Smooth muscle cell (in vitro differentiated cells): ENCODE measurements at regions not wholly inside any gene's neighbourhood (a gene's known extent, or its start where the extent isn't known, plus 50 kb on each side); places are given as distances from the start of the nearest gene placed in this dataset. TPM values are rescaled to one million over a fixed set of nuclear protein-coding genes. Genes with fewer than 3 reads are reported as not detected.
"Not testable (repeated sequence)": the region's sequence is repeated elsewhere in the genome, so short reads cannot be mapped to it uniquely, and the experiment has no call there.

ENCODE experiments used
- DNase-seq: peaks from one replicate; lab custom pipeline; 2025; ENCODE audit not compliant: unreplicated experiment; lab: John Stamatoyannopoulos, UW
- H2AFZ ChIP-seq: fragments of 200-600 bp; sonication (generic); 2 replicates; pipeline ENCODE4 v1.6.0; 2016; ENCODE audit warnings: antibody characterized with exemption, low read depth, mild to moderate bottlenecking
- H3F3A ChIP-seq: fragments of 200-600 bp; sonication (generic); 2 replicates; pipeline ENCODE4 v1.6.0; 2017; ENCODE audit warnings: antibody characterized with exemption, low read depth
- H3K27ac ChIP-seq: fragments of 200-600 bp; sonication (generic); 2 replicates; pipeline ENCODE4 v1.5.1; 2016; ENCODE audit warnings: low read depth, mild to moderate bottlenecking
- H3K27me3 ChIP-seq: fragments of 200-600 bp; sonication (generic); 2 replicates; pipeline ENCODE4 v1.6.1; 2016; ENCODE audit warnings: low read depth, mild to moderate bottlenecking
- H3K36me3 ChIP-seq: fragments of 200-600 bp; sonication (generic); 2 replicates; pipeline ENCODE4 v1.5.1; 2016; ENCODE audit warnings: low read depth
- H3K4me1 ChIP-seq: fragments of 200-600 bp; sonication (generic); 2 replicates; pipeline ENCODE4 v1.5.1; 2016; ENCODE audit warnings: low read depth
- H3K4me2 ChIP-seq: fragments of 200-600 bp; sonication (generic); 2 replicates; pipeline ENCODE4 v1.6.0; 2016; ENCODE audit warnings: mild to moderate bottlenecking
- H3K4me3 ChIP-seq: fragments of 200-600 bp; sonication (generic); 2 replicates; pipeline ENCODE4 v1.5.1; 2016; ENCODE audit warnings: mild to moderate bottlenecking
- H3K79me2 ChIP-seq: fragments of 200-600 bp; sonication (generic); 2 replicates; pipeline ENCODE4 v1.6.0; 2016; ENCODE audit warnings: low read depth, mild to moderate bottlenecking
- H3K9ac ChIP-seq: fragments of 200-600 bp; sonication (generic); 2 replicates; pipeline ENCODE4 v1.6.0; 2016; ENCODE audit warnings: low read depth
- H3K9me3 ChIP-seq: fragments of 200-600 bp; sonication (generic); replicated peaks from 2 replicates; pipeline ENCODE4 v1.5.1; 2016; ENCODE audit warnings: low read depth
- H4K20me1 ChIP-seq: fragments of 200-600 bp; sonication (generic); 2 replicates; pipeline ENCODE4 v1.6.0; 2016; ENCODE audit warnings: low read depth
- WGBS: methylation state at CpG from one replicate; pipeline ENCODE4 v1.1.7; 2016; ENCODE audit warnings: low lambda C conversion rate; 5-methylcytosine and 5-hydroxymethylcytosine counted together
- small RNA-seq: library from RNA; depleted of rRNA; stranded (forward); fragments of <200 nt; gene quantifications from one replicate; pipeline ENCODE3, GENCODE V24; 2014

DNA sequence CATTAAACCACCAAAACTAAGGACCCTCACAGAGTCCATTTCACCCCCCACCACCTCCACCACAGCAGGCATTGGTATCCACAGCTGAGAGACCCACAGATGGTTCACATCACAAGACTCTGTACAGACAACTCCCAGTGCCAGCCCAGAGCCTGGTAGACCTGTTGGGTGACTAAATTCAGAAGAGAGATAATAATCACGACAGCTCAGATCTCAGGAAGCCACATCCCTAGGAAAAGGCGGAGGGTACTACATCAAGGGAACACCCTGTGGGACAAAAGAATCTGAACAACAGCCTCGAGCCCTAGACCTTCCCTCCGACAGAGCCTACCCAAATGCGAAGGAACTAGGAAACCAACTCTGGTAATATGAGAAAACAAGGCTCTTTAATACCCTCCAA, 51.4 kb upstream of the TMEM45B start:
- not testable (repeated sequence) for H3K4me1 ChIP-seq, H3K4me3 ChIP-seq, H3K4me2 ChIP-seq, H3K27me3 ChIP-seq, H2AFZ ChIP-seq, H3K36me3 ChIP-seq, H3F3A ChIP-seq, H3K9me3 ChIP-seq, H3K79me2 ChIP-seq, H3K9ac ChIP-seq, H4K20me1 ChIP-seq, DNase-seq
- peak overlapping the region; percentile 28 for H3K27ac ChIP-seq
- WGBS: 35% methylated on average over 5 of the region's 5 CpGs

Small RNA genes in the stretch of these regions (small RNA-seq; reads per million reads assigned to genes)
- gene RPS27P20: not detected
